ENCODE measurements at regions not wholly inside any gene's neighbourhood (a gene's known extent, or its start where the extent isn't known, plus 50 kb on each side); places are given as distances from the start of the nearest gene placed in this dataset.

DNA sequence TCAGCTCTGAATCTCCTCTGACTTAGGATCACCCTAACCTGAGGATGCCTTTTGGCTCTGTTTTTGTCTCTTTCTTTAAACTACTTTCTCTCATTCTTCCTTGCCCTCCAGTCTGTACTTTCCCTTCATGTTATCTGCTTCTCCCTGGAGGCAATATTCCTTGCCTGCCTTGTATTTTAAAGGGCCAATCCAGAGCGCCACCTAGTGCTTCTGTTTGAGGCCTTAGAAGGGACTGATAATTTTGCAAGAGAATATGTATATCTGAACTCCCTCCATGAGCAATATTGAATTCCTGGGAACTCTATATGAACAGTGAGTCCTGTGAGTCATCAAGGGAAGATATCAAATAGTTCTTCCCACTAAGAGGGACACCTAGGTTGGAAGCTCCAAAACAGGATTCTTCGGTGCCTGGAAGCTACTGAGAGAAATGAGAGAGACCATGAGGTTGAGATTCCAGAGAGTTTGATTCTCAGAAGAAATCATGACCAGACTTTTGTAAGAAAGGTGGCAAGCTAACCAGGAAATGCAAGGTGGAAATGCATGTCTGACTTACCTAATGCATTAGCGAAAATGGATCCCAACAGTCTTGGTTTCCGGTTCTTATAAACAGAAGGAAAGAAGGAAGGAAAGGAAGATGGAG, 203.8 kb upstream of the CD96 start:
- TF ChIP-seq CTCF (IDR thresholded peaks at IDR 0.05) (peak; percentile 58), POLR2AphosphoS5 (IDR thresholded peaks at IDR 0.05; ENCODE audit: low read depth, low read length) (no peak), REST (IDR thresholded peaks at IDR 0.05; ENCODE audit: insufficient read depth in 1 of 2, low read depth in 2 of 2, low read length in 1 of 2) (no peak)

All from Panc1 (cell line).